DOHH2 (cell line): ENCODE measurements at regions not wholly inside any gene's neighbourhood (a gene's known extent, or its start where the extent isn't known, plus 50 kb on each side); places are given as distances from the start of the nearest gene placed in this dataset.

Experiments used
- CTCF ChIP-seq: fragments of 200-600 bp; sonication (generic); IDR thresholded peaks from one replicate; pipeline ENCODE4 v1.5.1; 2014; ENCODE audit warnings: antibody characterized with exemption, mild to moderate bottlenecking, low read depth, low read length; ENCODE audit not compliant: poor library complexity, severe bottlenecking
- EZH2phosphoT487 ChIP-seq: fragments of 200-600 bp; sonication (generic); IDR thresholded peaks from 2 replicates; pipeline ENCODE4 v1.6.1; 2017; ENCODE audit warnings: borderline replicate concordance, mild to moderate bottlenecking, antibody characterized with exemption, low read length, moderate library complexity, mixed read lengths

- TF ChIP-seq CTCF (no peak), EZH2phosphoT487 (no peak)
Measured at GRCh38 chr21:17389311-17389710, 123.5 kb upstream of the CXADR start.
